ENCODE measurements at regions not wholly inside any gene's neighbourhood (a gene's known extent, or its start where the extent isn't known, plus 50 kb on each side); places are given as distances from the start of the nearest gene placed in this dataset.

- no peak overlapping the region for H3K27ac ChIP-seq (ENCODE audit: low read length)
- TF ChIP-seq POLR2AphosphoS5 (IDR thresholded peaks at IDR 0.05) = no peak
- TF ChIP-seq TAF1 (IDR thresholded peaks at IDR 0.05; ENCODE audit: low read depth) = no peak
- no peak for TF ChIP-seq REST (IDR thresholded peaks at IDR 0.05; ENCODE audit: borderline replicate concordance)
- no peak for TF ChIP-seq MXI1 (conservative IDR thresholded peaks at IDR 0.05; ENCODE audit: poor library complexity, severe bottlenecking)
- no peak for TF ChIP-seq SMC3 (conservative IDR thresholded peaks at IDR 0.05; ENCODE audit: poor library complexity)
- no peak for TF ChIP-seq EP300 (conservative IDR thresholded peaks at IDR 0.05; ENCODE audit: poor library complexity, severe bottlenecking)
- no peak for TF ChIP-seq EZH2 (IDR thresholded peaks at IDR 0.05; ENCODE audit: borderline replicate concordance, insufficient read depth, low read length, poor library complexity, severe bottlenecking)
- TF ChIP-seq RAD21 (conservative IDR thresholded peaks at IDR 0.05) = no peak
- TF ChIP-seq CTCF (IDR thresholded peaks at IDR 0.05; ENCODE audit: poor library complexity, severe bottlenecking) = no peak
Observed at GRCh38 chr2:134142903-134143302, 111.0 kb upstream of the MGAT5 start.

GRCh38 chr2:134143568-134143967 is 110.3 kb upstream of the MGAT5 start:
- Histone ChIP-seq H2AFZ (ENCODE audit: low read depth, low read length) (no peak overlapping the region), H3K4me2 (ENCODE audit: low read length) (no peak overlapping the region), H3K27ac (ENCODE audit: low read length) (no peak overlapping the region), H3F3A (ENCODE audit: insufficient read depth, low read length, poor library complexity, severe bottlenecking) (no peaks in the 10 kb centered on the region), H3K79me2 (replicated peaks; ENCODE audit: insufficient read depth, low read length) (peaks cover 9% of the 10 kb centered on the region), H3K36me3 (ENCODE audit: insufficient read depth, low read length) (no peaks in the 10 kb centered on the region), H4K20me1 (ENCODE audit: insufficient read depth) (no peaks in the 10 kb centered on the region), H3K9ac (ENCODE audit: low read length) (no peak overlapping the region), H3K9me3 (ENCODE audit: low read length) (no peaks in the 10 kb centered on the region), H3K27me3 (ENCODE audit: insufficient read depth, low read depth, low read length) (no peaks in the 10 kb centered on the region), H3K4me3 (ENCODE audit: low read length) (no peak overlapping the region), H3K9me2 (ENCODE audit: insufficient read depth, low read length) (no peaks in the 10 kb centered on the region)
- no peak for TF ChIP-seq CTCF (IDR thresholded peaks at IDR 0.05; ENCODE audit: poor library complexity, severe bottlenecking)
- no peak for TF ChIP-seq MXI1 (conservative IDR thresholded peaks at IDR 0.05; ENCODE audit: poor library complexity, severe bottlenecking)
- no peak for TF ChIP-seq EZH2 (IDR thresholded peaks at IDR 0.05; ENCODE audit: borderline replicate concordance, insufficient read depth, low read length, poor library complexity, severe bottlenecking)
- TF ChIP-seq TAF1 (IDR thresholded peaks at IDR 0.05; ENCODE audit: low read depth) = no peak
- no peak for TF ChIP-seq POLR2AphosphoS5 (IDR thresholded peaks at IDR 0.05)
- TF ChIP-seq EP300 (conservative IDR thresholded peaks at IDR 0.05; ENCODE audit: poor library complexity, severe bottlenecking) = no peak
- TF ChIP-seq RAD21 (conservative IDR thresholded peaks at IDR 0.05) = no peak
- TF ChIP-seq SMC3 (conservative IDR thresholded peaks at IDR 0.05; ENCODE audit: poor library complexity) = no peak
- TF ChIP-seq REST (IDR thresholded peaks at IDR 0.05; ENCODE audit: borderline replicate concordance) = no peak

More at GRCh38 chr2:134142903-134143302, 111.0 kb upstream of the MGAT5 start:
- Histone ChIP-seq H3K27me3 (ENCODE audit: insufficient read depth, low read depth, low read length) (no peaks in the 10 kb centered on the region), H2AFZ (ENCODE audit: low read depth, low read length) (no peak overlapping the region), H3K4me2 (ENCODE audit: low read length) (no peak overlapping the region), H4K20me1 (ENCODE audit: insufficient read depth) (no peaks in the 10 kb centered on the region), H3K9me3 (ENCODE audit: low read length) (no peaks in the 10 kb centered on the region), H3F3A (ENCODE audit: insufficient read depth, low read length, poor library complexity, severe bottlenecking) (no peaks in the 10 kb centered on the region), H3K79me2 (replicated peaks; ENCODE audit: insufficient read depth, low read length) (peaks cover 15% of the 10 kb centered on the region), H3K9ac (ENCODE audit: low read length) (no peak overlapping the region), H3K36me3 (ENCODE audit: insufficient read depth, low read length) (no peaks in the 10 kb centered on the region), H3K4me3 (ENCODE audit: low read length) (no peak overlapping the region), H3K9me2 (ENCODE audit: insufficient read depth, low read length) (no peaks in the 10 kb centered on the region)
